ENCODE measurements at regions not wholly inside any gene's neighbourhood (a gene's known extent, or its start where the extent isn't known, plus 50 kb on each side); places are given as distances from the start of the nearest gene placed in this dataset.

DNA sequence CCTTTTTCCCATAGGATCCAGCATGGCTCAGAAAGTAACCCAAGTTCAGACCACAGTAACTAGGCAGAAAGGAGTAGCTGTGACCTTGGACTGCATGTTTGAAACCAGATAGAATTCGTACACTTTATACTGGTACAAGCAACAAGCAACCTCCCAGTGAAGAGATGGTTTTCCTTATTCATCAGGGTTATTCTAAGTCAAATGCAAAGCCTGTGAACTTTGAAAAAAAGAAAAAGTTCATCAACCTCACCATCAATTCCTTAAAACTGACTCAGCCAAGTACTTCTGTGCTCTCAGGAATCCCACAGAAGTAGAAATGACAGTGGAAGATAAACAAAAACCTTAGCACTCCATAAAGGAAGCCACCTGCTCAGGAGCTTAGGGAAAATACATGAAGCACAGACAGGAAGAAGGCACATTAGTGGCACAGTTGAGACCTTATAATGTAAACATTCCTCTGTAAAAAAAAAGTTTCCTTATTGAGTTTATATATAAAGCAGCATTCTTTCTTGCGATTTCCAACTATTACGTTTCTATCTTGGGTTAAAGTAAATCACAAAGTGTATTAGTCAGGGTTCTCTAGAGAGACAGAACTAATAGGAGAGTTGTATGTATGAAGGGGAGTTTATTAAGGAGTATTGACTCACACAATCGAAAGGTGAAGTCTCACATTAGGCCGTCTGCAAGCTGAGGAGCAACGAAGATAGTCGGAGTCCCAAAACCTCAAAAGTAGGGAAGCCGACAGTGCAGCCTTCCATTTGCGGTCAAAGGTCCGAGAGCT is 398.4 kb downstream of the DAD1 start:
- TF ChIP-seq, protein P1, sequence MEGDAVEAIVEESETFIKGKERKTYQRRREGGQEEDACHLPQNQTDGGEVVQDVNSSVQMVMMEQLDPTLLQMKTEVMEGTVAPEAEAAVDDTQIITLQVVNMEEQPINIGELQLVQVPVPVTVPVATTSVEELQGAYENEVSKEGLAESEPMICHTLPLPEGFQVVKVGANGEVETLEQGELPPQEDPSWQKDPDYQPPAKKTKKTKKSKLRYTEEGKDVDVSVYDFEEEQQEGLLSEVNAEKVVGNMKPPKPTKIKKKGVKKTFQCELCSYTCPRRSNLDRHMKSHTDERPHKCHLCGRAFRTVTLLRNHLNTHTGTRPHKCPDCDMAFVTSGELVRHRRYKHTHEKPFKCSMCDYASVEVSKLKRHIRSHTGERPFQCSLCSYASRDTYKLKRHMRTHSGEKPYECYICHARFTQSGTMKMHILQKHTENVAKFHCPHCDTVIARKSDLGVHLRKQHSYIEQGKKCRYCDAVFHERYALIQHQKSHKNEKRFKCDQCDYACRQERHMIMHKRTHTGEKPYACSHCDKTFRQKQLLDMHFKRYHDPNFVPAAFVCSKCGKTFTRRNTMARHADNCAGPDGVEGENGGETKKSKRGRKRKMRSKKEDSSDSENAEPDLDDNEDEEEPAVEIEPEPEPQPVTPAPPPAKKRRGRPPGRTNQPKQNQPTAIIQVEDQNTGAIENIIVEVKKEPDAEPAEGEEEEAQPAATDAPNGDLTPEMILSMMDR (IDR thresholded peaks at IDR 0.05): no peak
- TF ChIP-seq POLR2A (IDR thresholded peaks at IDR 0.05): no peak
